Stimulated activated CD8-positive, alpha-beta memory T cell treated with anti-CD3 and anti-CD28 coated beads, Interleukin-4, amount 100 ng/mL, for 48 hours (primary cell): ENCODE measurements at regions not wholly inside any gene's neighbourhood (a gene's known extent, or its start where the extent isn't known, plus 50 kb on each side); places are given as distances from the start of the nearest gene placed in this dataset.

Source experiments
- DNase-seq: peaks from one replicate; pipeline ENCODE4 v3.0.0-alpha.2; 2020

GRCh38 chr13:99911965-99912566 lies 59.5 kb downstream of the ZIC5 start:
- no peak for DNase-seq

- no peak for DNase-seq
Observed at GRCh38 chr13:99911069-99911964, 60.2 kb downstream of the ZIC5 start.

DNA sequence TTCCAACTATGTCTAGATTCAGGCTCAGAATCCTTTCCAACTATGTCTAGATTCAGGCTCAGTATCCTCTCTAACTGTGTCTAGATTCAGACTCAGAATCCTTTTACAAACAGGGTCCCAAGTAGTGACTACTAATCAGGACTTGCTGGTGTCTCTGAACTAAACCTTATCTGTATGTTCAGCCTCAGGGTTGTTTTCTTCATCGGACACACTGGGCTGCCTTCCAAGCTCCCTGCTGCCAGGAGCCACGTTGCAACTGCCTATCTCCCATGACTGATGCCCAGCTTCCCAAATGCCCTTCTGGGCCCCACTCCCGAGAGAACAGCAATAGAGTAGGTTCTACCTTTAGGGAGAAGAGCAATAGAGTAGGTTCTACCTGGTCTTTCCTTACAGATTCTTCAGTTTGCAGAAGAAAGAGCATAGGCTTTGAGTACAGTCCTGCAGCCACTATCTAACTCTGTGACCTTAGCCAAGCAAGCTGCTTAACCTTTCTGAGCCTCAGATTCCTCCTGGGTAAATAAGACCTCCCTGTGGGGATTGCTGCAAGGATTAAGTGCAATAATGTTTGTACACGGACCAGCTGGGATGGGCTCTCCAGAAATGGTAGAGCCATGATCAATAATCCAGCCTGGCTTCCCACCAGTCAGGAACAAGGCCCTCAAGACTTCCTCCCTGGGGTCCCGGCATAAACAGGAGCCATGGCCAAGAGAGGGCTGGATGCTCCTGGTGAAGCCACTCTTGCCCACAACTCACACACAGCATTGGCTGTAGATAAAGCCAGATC lies 61.5 kb downstream of the ZIC5 start:
- DNase-seq, result no peak

- no peak for DNase-seq
Observed at GRCh38 chr13:99909097-99909835, 62.3 kb downstream of the ZIC5 start.

DNA sequence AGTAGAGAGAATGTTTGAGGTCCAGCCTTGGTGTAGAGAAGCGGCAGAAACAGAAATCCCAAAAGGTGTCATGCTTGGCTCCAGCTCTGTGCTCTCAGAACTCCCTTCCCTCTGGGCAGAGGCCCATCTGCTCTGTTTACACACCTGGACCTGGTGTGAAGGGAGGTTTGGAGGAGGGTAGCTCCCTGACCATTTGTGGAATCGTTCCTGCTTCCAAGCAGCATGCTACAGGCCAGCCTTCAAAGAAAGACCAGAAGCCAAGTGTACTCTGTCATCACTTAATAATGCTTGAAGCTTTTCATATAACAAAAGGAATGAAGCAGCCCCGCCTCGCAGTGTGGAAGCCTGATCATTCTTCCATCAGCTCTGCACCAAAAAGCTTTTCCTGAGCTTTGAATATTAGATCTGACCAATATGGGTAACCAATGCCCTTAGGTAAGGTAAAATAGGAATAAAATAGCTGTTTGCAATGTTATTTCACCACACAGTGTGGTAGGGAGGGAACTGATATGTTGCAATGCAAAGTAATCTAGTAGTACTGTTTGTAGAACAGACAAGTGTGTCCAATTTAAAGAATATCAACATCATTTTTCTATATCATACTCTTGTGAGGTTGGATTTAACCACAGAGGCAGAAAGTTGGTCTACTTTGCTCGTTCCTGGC lies 63.3 kb downstream of the ZIC5 start:
- DNase-seq, result no peak

DNA sequence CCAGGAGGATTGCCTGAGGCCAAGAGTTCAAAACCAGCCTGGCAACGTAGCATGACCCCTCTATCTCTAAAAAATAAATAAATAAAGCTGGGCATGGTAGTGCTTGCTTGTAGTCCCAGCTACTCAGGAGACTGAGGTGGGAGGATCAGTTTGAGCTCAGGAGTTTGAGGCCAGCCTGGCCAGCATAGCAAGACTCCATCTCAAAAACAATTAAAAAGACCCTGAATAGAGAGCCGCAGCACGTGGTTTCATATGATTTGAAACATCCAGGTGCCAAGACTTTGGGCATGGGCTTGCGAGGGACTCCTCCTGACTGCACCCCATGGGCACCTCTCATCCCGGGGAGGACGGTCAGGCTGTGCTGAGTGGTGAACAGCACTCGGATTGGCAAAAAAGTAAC lies 63.9 kb downstream of the ZIC5 start:
- DNase-seq, result no peak

GRCh38 chr13:99907038-99907437 lies 64.5 kb downstream of the ZIC5 start:
- DNase-seq, result no peak

DNA sequence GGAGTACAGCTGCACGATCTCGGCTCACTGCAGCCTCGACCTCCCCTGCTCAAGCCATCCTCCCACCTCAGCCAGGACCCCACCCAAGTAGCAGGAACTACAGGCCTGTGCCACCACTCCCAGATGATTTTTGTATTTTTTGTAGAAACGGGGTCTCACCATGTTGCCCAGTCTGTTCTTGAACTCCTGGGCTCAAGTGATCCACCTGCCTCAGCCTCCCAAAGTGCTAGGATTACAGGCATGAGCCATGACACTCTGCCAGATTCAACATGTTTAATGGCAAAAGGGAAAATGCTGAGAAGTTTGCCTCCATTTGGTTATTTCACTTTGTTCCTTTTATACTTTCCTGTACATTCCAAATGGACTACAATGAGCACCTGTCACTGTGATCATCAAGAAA lies 65.8 kb downstream of the ZIC5 start:
- DNase-seq, result no peak

- no peak for DNase-seq
Observed at GRCh38 chr13:99905224-99905623, 66.3 kb downstream of the ZIC5 start.

GRCh38 chr13:99903140-99903539 lies 68.4 kb downstream of the ZIC5 start:
- DNase-seq, result no peak

DNA sequence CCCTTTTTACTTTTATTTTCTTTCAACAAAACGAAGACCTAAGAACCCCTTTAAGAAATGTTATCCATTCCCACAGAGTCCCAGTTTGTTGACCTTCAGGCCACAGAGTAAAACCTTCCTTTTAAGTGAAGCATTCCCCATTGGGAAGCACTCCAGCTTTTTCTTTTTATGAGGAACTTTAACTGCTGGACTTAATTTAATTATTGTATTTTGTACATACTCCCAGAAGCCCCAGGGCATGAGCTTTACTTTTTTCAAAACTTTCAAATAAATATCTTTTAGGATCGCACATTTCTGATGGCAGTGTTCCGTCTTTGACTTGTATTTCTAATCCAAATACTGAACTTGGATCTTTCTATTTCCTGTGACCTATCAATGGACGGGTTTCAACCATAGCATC lies 68.9 kb downstream of the ZIC5 start:
- DNase-seq, result no peak

DNA sequence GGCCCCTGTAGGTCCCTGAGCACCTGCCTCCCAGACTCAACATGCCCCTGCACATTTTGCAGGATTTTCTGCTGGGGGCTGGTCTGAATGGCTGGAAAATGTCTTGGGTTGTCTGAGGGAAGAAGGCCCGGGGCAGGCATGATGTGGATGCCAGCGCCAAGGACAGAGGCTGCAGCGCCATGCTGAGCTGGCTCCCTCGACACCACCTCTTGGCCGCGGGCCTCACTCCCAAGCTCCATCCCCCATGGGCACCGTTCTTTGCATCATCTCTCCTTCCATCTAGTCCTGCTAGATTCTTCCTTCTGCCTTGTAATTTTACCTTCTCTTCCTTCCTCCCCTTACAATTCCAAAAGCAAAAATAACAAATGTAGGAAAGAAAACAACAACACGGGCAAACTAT lies 70.6 kb downstream of the ZIC5 start:
- DNase-seq, result no peak

DNA sequence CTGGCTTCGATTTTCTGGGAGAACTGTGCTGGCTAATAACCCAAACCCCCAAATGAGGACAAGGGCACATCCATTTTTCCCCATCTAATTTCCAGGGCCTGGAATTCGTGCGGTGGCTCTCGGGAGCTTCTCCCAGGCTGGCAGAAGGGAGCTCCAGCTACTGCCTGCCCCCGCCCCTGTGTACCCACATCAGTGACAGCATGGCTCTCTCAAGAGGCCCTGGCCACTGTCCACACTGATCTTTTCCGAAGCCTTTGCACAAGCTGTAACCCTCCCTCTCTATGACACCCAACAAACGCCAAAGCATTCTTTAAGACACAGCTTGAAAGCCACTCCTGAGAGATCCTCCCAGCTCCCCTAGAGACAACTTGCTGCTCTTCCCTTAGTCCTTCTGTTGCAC lies 73.1 kb downstream of the ZIC5 start:
- no peak for DNase-seq

DNA sequence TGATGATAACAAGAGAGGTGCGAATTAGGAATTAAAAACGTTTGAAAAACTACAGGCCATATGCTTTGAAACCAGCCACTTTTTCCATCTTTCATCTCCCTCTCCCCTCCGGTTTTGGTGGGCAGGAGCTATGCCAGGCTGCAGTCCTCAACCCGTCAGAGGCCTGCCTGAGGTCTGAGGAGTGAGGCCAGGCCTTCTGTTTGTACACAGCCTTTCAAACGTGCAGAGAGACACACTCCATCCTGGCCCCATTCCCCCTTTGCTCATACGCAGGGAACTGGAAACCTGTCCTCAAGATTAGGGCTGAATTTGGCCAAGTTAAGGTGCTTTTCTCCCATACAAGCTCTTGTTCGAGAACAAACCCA lies 74.5 kb downstream of the ZIC5 start:
- DNase-seq, result no peak

- no peak for DNase-seq
Observed at GRCh38 chr13:99896369-99897075, 75.0 kb downstream of the ZIC5 start.

GRCh38 chr13:99895444-99896368 lies 75.9 kb downstream of the ZIC5 start:
- peak; percentile 32 for DNase-seq

- no peak for DNase-seq
Observed at GRCh38 chr13:99894840-99895443, 76.6 kb downstream of the ZIC5 start.

GRCh38 chr13:99894105-99894839 lies 77.3 kb downstream of the ZIC5 start:
- no peak for DNase-seq

DNA sequence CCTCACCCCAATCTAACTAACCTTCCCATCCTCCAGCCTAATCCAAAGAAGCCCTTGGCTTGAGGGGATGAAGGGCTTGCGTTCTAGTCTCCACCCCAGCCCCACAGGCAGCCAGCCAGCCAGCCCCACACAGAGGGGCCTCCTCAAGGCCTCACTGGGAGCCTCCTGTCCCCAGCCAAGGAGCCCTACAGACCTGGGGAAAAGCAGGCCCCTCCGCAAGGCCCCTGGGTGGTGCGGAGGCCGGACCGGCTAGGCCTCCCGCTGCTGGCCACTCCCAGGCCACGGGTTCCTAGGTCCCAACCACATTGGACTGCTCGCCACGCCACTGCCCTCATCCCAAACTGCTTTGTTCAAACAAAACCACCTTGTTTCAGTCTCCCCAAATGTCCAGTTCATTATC lies 78.0 kb downstream of the ZIC5 start:
- no peak for DNase-seq
